ENCODE measurements at regions not wholly inside any gene's neighbourhood (a gene's known extent, or its start where the extent isn't known, plus 50 kb on each side); places are given as distances from the start of the nearest gene placed in this dataset.
"Not testable (repeated sequence)": the region's sequence is repeated elsewhere in the genome, so short reads cannot be mapped to it uniquely, and the experiment has no call there.

GRCh38 chr22:49400136-49400940 is 427.3 kb downstream of the BRD1 start:
- Histone ChIP-seq H3K27me3 (no peaks in the 10 kb centered on the region), H3K27ac (no peak overlapping the region), H3K9me3 (no peaks in the 10 kb centered on the region), H3K4me3 (no peak overlapping the region), H3K36me3 (no peaks in the 10 kb centered on the region), H3K4me1 (ENCODE audit: insufficient read depth) (peaks cover 1% of the 10 kb centered on the region)
- 50 to 63% (median 55%) methylated on average over 24 of the region's 24 CpGs for WGBS, 3 donors
- intact Hi-C loops (cut with DNase I), result no loop called here
- no peak for DNase-seq
- no peak for TF ChIP-seq EP300 (IDR thresholded peaks at IDR 0.05)
- TF ChIP-seq, protein P1, sequence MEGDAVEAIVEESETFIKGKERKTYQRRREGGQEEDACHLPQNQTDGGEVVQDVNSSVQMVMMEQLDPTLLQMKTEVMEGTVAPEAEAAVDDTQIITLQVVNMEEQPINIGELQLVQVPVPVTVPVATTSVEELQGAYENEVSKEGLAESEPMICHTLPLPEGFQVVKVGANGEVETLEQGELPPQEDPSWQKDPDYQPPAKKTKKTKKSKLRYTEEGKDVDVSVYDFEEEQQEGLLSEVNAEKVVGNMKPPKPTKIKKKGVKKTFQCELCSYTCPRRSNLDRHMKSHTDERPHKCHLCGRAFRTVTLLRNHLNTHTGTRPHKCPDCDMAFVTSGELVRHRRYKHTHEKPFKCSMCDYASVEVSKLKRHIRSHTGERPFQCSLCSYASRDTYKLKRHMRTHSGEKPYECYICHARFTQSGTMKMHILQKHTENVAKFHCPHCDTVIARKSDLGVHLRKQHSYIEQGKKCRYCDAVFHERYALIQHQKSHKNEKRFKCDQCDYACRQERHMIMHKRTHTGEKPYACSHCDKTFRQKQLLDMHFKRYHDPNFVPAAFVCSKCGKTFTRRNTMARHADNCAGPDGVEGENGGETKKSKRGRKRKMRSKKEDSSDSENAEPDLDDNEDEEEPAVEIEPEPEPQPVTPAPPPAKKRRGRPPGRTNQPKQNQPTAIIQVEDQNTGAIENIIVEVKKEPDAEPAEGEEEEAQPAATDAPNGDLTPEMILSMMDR (IDR thresholded peaks at IDR 0.05), result no peak
- TF ChIP-seq POLR2A (IDR thresholded peaks at IDR 0.05), result no peak

DNA sequence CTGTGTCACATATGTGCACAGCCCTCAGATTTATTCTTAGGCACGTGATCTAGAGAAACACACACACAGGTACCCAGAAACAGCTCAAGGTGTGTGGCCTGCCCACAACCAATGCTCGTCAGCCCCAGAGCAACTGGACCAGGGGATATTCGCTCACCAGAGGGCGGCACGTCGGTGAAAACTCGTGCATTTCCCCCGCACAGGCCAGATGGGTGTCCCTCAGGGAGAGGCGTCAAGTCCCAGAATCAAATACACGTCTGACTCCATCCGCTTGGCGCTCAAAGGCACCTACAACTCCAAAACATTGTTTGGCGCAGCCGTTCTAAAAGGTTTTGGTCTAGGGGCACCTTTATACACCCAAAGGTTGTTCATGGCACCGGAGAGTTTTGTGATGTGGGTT is 429.0 kb downstream of the BRD1 start:
- WGBS, 3 donors, result 86 to 91% (median 87%) methylated on average over 15 of the region's 15 CpGs
- Histone ChIP-seq H3K36me3 (no peaks in the 10 kb centered on the region), H3K27me3 (no peaks in the 10 kb centered on the region), H3K9me3 (no peaks in the 10 kb centered on the region), H3K4me3 (no peak overlapping the region), H3K27ac (no peak overlapping the region), H3K4me1 (ENCODE audit: insufficient read depth) (peaks cover 1% of the 10 kb centered on the region)
- no peak for DNase-seq
- intact Hi-C loops (cut with DNase I), result no loop called here
- TF ChIP-seq, protein P1 (IDR thresholded peaks at IDR 0.05), result no peak
- TF ChIP-seq POLR2A (IDR thresholded peaks at IDR 0.05) (no peak), EP300 (IDR thresholded peaks at IDR 0.05) (no peak)

GRCh38 chr22:49398115-49398514 is 429.6 kb downstream of the BRD1 start:
- no peak for DNase-seq
- no peak for TF ChIP-seq POLR2A (IDR thresholded peaks at IDR 0.05)
- no peak overlapping the region for H3K27ac ChIP-seq
- H3K36me3 ChIP-seq, result no peaks in the 10 kb centered on the region
- H3K9me3 ChIP-seq, result no peaks in the 10 kb centered on the region
- H3K27me3 ChIP-seq, result no peaks in the 10 kb centered on the region
- WGBS, 3 donors, result 88 to 92% (median 88%) methylated on average over 17 of the region's 17 CpGs
- H3K4me1 ChIP-seq (ENCODE audit: insufficient read depth), result peaks cover 1% of the 10 kb centered on the region
- intact Hi-C loops (cut with DNase I), result no loop called here
- H3K4me3 ChIP-seq, result no peak overlapping the region

GRCh38 chr22:49396817-49397216 is 430.9 kb downstream of the BRD1 start:
- Histone ChIP-seq H3K36me3 (no peaks in the 10 kb centered on the region), H3K4me1 (ENCODE audit: insufficient read depth) (peaks cover 1% of the 10 kb centered on the region), H3K9me3 (no peaks in the 10 kb centered on the region), H3K4me3 (no peak overlapping the region), H3K27me3 (no peaks in the 10 kb centered on the region), H3K27ac (no peak overlapping the region)
- WGBS, 3 donors, result 67 to 71% (median 68%) methylated on average over 11 of the region's 11 CpGs
- DNase-seq, result no peak
- TF ChIP-seq EP300 (IDR thresholded peaks at IDR 0.05) (no peak), POLR2A (IDR thresholded peaks at IDR 0.05) (no peak)
- TF ChIP-seq, protein P1 (IDR thresholded peaks at IDR 0.05), result no peak
- intact Hi-C loops (cut with DNase I), result no loop called here

DNA sequence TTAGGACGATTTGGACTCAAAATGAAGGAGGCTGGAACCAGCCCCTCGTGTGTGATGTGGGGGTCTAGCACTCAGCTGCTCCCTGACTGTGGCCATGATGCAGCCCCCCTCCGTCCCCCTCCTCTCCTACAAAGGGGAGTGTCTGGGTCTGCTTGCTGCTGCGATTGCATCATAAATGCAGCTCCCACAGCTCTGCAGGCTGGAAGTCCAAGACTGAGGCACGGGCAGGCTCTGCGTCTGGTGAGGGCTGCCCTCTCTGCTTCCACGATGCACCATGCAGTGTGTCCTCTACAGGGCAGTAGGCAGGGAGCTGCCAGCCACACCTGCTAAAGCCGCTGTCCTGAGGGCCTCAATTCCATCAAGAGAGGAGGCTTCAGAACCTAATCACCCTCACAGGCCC is 432.1 kb downstream of the BRD1 start:
- H3K4me3 ChIP-seq, result no peak overlapping the region
- TF ChIP-seq POLR2A (IDR thresholded peaks at IDR 0.05) (no peak), EP300 (IDR thresholded peaks at IDR 0.05) (no peak)
- TF ChIP-seq, protein P1 (IDR thresholded peaks at IDR 0.05), result no peak
- 31 to 67% (median 55%) methylated on average over 8 of the region's 8 CpGs for WGBS, 3 donors

DNA sequence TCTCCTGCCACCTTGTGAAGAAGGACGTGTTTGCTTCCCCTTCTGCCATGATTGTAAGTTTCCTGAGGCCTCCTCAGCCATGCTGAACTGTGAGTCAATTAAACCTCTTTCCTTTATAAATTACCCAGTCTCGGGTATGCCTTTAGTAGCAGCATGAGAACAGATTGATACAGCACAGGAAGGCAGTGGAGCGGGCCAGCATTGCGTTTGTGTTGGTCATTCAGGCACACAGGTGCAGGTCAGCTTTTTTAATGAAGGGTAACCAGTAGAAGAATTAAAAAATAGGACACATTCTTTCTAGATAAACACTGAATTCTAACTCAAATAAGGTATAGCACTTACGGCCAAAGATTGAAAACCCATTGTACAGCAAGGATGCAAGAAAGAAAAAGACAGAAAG is 432.6 kb downstream of the BRD1 start:
- WGBS, 3 donors, result 73 to 93% (median 75%) methylated on average over 5 of the region's 5 CpGs
- H3K27ac ChIP-seq; intact Hi-C loops (cut with DNase I); H3K4me3 ChIP-seq; H3K36me3 ChIP-seq; DNase-seq; H3K4me1 ChIP-seq (ENCODE audit: insufficient read depth); H3K27me3 ChIP-seq; H3K9me3 ChIP-seq: not testable (repeated sequence)

More for the DNA sequence above, 432.1 kb downstream of the BRD1 start:
- Histone ChIP-seq H3K4me1 (ENCODE audit: insufficient read depth) (peaks cover 1% of the 10 kb centered on the region), H3K36me3 (no peaks in the 10 kb centered on the region), H3K27me3 (no peaks in the 10 kb centered on the region), H3K9me3 (no peaks in the 10 kb centered on the region), H3K27ac (no peak overlapping the region)
- DNase-seq, result no peak
- intact Hi-C loops (cut with DNase I), result no loop called here
